Effector CD4-positive, alpha-beta T cell (primary cell): ENCODE measurements at regions not wholly inside any gene's neighbourhood (a gene's known extent, or its start where the extent isn't known, plus 50 kb on each side); places are given as distances from the start of the nearest gene placed in this dataset.

Experiments used
- DNase-seq: peaks from one replicate; pipeline ENCODE4 v3.0.0-alpha.2; 2020

DNA sequence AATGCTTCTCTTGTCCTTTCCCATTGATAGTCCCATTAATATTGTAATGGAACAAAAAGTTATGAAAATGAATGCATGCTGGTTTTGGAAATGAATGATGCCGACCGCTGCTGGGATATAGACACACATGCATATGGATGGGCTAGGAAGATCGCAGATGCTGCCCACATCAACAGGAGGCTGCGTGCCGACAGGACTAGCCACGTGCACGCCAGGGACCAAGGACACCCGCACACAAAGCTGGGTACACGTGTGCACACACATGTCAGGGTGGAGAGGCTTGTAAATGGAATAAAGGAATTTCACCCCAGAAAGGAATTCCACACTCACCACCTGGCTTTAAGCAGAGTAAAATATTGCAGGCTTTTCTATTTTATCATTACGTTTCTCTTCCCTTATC, 153.8 kb upstream of the VASH1 start:
- DNase-seq, result no peak

DNA sequence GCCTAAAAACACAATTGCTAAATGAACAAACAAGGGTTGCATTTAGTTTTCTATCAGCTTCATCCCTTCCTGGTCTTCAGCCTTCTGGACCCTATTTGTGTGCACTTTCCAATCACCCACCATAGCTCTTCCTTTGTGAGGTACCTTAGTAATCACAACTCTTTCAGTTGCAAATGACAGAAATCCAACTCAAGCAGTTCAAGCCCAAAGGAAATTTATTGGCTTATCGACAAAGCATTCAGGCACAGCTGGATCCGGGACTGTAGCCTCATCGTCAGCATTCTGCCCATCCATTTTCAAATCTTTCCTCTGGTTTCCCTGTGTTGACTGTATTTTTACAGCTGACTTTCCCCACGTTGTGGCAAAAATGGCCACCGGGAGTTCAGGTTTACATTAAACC, 148.6 kb upstream of the VASH1 start:
- no peak for DNase-seq

DNA sequence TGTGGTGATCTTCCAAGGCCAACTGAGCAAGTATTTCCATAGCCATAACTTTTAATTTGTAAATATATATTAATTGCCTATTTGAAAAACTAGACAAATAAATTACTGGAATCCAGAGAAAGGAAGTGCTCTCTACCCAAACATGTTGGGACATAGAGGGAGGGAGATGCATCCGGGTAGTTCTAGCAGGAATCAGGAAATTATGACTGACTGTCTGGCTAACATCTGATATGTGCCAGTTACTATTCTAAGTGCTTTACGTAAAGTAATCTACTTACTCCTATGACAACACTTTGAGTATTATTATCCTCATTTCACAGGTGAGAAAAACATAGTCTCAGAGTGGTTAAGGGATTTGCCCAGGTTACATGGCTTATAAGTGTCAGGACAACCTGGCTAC, 147.7 kb upstream of the VASH1 start:
- no peak for DNase-seq

DNA sequence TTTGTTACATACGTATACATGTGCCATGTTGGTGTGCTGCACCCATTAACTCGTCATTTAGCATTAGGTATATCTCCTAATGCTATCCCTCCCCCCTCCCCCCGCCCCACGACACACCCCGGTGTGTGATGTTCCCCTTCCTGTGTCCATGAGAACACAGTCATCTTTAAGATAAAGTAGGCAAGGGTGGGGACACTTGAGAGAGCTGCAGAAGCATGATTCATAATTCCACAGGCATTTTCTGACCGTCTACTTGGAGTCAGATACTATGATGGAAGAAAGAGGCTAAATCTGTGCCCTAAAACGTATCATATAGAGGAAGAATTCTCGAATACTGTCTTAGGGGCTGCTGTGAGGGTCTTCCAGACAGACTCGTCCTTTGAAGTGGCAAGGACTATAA, 145.9 kb upstream of the VASH1 start:
- no peak for DNase-seq

DNA sequence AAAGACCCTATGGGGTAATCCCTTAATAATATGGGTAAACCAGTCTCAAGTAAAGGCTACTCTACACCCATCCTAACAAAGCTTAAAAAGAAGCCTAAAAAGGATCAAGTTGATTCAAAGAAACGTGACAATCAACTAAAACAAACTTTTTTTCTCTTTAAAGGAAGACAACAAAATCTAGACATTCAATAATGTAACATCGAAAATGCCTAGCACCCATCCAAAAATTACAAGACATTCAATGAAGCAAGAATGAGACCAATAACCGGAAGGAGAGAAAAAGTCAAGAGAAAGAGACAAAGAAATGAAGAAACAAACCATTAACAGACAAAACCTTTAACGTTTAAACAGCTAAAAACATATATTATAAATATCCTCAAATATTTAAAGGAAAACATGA, 143.8 kb upstream of the VASH1 start:
- no peak for DNase-seq

DNA sequence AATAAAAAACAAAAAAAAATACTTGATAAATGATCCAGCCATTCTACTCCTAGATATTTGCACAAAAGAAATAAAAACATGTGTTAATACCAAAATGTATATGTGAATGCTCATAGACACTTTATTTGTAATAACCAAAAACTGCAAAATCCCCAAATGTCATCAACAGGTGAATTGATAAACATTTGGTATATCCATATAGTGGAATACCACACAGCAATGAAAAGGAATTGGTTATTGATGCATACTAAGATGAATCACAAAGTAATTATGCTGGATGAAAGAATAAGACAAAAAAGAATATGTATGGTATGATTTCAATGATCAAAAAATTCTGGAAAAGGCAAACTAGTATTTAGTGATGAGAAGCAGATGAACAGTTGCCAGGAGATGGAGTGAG, 124.7 kb upstream of the VASH1 start:
- DNase-seq, result no peak

DNA sequence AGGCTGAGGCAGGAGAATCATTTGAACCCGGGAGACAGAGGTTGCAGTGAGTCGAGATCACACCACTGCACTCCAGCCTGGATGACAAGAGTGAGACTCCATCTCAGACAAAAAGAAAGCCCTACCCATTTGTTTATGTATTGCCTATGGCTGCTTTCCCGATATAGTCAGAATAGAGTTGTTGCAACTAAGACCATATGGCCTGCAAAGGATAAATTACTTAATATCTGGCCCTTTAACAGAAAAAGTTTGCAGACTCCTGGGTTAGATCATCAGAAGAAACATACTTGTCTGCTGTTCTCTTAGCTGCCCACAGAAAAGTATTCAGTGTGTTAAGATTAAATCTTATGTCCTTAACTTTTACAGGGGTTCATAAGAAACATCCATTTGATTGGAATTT, 122.4 kb upstream of the VASH1 start:
- DNase-seq, result no peak

DNA sequence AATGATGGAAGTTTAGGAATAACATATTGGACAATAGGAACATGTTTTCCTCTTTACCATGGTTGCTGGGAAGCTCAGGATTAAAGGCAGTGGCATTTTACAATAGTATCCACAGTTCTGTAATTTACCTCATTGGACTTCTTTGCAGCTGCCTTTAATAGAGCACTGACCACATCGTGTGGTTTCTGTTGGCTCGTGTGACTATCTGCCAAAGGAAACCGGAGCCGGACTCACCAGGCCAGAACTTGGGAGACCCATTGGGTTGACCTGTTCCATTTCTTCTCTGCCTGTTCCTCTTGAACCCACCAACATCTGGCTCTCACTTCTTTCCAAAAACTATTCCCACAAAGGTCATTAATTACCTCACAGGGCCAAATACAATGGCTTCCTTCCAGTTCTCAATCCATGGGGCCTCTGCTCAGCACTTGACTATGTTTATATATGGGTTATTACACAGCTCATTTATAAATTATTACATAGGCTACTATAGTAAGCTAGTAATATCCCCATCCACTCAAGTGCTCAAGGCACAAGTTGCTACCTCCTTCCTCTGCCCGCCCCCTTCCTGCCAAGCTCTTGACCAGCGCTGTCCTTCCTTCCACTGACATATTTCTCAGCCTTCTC, 121.5 kb upstream of the VASH1 start:
- no peak for DNase-seq

DNA sequence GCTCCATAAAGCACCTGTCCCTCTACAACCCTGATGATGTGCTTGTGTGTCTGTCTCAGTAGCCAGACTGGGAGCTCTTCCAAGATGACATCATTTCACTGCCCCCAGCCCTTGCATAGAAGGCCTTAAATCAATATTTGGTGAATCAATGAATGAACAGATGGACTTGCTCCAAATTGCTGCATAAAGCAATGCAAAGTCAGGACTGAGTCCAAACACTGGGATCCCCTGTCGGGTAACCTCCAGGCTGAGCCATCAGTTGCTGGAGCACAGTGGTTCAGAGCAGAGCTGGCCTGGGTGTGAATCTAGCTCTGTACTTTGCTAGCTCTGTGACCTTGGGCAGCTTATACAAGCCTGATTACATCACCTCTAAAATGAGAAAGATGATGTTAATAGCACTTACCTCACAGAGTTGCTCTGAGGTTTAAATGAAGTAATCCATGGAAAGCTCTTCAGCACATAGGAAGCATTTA, 120.3 kb upstream of the VASH1 start:
- DNase-seq, result no peak

DNA sequence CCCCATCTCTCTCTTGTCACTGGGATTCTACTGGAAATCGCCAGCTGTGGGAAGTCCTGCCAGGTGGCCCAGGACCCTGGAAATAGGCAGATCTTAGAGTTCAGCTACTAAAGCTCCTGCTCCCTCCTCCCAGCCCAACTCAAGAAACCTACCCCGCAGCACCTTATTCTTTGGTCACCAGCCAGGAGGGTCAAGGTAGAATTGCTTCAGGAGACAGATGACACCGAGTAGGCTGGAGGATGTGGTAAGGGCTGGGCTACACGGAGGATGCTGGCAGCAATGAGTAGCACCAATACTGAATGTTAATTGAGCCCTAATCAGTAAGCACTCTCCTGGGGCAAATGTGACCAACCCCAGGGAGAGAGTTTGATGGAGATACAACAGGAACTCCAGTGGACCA, 119.7 kb upstream of the VASH1 start:
- DNase-seq, result no peak

DNA sequence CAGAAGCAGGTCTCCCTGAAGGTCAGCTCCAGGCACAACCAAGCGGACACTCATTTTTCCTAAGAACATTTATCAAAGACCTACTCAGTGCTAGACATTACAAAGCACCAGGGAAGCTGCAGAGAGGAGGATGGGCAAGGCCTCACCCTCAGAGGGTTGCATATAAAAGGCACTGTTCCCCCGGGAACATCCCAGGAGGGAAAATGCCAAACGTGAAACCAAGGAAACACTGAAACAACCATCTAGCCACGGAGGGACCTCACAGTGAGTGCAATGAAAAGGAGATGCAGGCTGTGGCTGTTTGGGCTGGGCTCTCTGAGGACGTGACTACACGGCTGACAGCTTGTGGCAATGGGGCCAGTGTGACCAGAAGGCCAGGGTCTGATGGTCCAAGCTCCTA, 117.4 kb upstream of the VASH1 start:
- no peak for DNase-seq

DNA sequence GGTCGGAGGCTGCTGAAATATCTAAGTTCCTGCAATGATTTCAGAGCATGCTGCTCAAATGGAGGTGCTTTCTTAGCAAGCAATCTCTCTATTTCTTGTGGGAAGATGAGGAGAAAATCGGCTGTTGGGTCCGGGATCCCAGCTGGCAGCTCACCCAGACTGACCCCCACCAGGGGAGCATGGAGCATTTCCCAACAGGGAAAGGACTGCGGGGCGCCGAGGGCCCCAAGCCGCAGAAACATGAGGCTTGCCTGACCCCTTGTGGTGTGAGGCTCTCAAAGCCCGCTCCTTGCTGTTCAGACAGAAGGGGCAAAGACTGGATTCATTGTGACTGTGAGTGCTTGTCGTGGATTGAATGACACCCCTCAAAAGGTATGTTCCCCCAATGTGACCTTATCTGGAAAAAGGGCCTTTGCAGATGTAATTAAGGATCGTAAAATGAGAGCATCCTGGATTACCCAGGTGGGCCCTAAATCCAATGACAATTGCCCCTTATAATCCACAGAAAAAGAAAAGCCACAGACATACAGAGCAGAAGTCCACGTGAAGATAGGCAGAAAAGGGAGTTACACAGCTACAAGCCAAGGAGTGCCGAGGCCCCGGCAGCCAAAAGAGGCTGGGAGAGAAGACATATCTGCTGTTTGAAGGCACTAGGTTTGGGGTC, 116.3 kb upstream of the VASH1 start:
- DNase-seq, result no peak

DNA sequence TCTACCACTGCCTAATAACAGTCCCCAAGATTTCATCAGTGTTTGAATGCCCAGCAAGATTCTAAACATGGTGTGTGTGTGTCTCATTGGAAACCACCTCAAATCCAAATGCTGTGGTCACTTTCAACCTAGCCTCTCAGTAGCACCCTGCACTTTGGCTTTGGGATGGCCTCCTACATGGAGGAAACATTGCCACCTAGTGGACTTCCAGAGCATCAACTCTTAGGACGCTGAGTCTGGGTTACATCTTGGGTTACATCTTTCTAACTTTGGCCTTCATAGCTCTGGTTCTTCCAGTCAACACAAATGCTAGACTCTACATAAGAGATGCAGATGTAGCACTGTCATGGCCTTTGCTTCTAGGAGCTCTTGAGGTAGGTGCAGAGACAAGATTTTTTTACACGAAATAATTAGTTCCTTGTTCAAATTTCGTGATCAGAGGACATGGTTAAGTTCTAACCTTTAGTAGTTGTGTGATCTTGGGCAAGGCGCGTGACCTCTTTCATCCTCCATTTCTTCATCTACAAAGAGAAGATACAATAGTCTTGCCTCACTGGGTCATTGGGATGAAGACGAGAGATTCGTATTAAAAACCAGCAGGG, 113.5 kb upstream of the VASH1 start:
- DNase-seq, result no peak

DNA sequence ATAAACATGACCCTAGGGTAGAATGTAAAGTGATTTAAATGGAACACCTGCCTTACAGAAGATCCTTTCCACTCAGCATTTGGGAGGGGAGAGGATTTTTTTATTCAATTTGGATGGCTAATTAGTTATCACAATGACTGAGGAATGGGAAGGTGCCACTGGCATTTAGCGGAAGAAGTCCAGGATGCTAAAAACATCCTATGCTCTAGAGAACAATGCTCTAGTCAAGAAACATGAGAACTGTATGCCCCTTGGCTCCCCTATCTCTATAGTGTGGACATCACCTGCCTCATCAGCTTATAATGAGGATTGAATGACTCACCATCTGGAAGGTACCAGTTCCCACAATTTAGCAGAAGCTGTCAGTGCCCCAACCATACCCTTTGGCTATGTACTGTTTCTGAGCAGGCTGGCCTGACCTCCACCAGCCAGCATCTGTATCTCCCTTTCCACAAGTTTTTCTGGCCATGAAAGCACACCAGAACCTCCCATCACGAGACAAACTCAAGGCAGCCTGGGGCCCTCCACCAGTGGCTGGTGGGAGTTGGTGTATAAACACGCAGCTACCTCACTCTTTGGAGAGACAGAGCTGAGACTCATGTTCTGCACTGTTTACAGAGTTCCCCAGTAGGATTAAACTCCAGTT, 109.7 kb upstream of the VASH1 start:
- DNase-seq, result no peak

DNA sequence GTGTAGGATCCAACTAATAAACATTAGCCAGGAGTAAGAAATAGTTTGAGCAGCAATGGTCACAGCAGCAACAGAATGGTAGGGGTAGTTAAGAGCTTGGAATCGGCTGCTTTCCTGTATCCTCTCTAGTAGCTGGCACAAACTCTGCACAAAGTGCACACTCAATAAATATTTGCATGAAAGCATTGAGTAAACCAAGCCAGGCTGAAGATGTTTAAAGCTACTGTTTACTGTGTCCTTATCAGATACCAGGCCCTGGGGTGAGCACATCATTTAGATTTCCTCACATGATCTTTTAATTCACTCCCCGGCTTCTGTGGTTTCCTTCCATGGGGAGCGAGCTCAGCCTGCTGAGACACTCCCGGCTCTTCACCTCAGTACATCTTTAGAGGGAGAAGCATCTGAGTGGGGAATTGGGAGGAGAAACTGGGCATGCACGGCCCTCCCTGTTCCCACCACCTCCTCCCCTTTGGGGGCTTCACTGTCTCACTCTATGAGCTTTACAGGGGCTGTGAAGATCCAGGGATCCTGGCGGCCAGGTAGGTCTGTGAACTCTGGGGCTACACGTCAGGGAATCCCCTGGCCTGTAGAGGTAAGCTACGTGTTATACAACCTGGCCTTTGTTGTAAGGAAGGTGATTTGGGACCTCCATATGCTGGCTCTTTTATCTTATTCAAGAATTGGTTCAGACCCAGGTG, 107.2 kb upstream of the VASH1 start:
- no peak for DNase-seq

DNA sequence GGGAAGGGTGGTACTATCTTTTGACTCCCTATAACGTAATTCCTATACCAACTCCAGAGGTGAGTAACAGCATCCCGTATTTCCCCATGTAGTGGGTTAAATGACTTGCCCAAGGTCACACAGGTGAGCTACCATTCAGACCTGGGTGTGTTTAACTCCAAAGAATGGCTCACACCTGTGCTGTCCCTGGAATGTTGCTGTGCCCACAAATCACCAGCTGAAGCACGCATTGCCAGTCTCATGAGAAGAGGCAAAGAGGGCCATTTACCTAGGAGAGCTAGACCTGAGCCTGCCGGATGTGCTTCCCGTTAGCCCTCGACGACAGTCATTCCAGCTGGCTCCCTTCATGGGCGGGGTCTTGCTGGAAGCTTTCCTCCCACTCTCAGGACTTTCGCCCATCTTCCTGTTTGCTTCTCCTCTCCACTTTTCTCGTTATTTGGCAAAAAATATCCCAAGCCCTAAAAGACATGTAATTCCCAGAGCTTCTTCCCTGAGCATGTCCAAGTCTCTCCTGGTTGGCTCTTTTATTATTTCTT, 106.6 kb upstream of the VASH1 start:
- no peak for DNase-seq

DNA sequence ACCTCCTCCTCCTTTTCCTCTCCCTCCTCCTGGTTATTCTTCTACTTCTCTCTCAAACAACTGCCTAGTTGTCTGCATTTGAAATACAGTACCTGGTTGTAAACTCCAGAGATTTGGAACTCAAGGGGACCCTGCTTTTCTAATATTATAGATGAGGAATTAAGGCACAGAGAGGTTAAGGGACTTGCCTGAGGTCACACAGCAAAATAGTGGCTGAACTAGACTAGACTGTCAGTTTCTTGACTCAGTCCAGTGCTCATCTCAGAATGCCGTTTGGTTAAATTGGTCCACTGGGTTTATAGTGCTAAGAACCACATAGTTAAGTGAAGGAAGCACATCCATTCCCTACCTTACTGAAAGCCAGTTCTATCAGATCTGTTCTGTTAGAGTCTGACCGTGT, 105.9 kb upstream of the VASH1 start:
- DNase-seq, result no peak

DNA sequence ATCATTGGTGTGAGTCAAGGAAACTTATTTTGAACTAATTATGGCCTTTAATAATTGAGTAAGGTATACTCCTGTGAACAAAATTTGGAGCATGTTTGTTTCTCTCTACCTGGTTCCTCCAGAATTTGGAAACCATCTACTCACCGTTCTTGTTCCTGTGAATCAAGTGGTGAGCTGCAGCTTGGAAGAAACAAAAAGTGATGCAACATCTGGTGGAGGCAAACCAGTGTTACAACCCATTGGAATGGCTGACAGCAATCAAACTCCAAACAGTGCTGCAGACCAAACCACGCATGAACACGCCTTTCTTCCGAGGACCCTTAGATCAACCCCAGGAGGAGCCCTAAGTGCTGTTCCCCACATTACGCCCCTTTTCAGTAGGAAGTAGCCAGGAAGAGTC, 104.7 kb upstream of the VASH1 start:
- DNase-seq, result no peak

DNA sequence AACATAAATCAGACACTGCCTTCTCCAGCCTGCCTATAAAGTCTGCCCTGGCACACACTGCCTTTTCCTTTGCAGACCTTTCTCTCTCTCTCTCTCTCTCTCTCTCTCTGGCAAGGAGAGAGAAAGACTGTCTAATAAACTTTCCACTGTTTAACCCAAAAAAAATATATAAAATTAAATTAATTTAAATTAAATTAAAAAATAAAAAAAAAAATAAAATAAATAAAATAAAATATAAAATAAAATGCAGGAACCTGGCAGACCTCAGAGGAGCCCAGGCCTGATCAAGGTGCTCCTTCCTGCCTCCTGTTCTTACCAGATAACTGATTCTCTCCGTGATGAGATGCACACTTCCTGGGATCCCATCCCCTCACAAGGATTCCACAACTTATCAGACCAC, 103.9 kb upstream of the VASH1 start:
- DNase-seq, result no peak

DNA sequence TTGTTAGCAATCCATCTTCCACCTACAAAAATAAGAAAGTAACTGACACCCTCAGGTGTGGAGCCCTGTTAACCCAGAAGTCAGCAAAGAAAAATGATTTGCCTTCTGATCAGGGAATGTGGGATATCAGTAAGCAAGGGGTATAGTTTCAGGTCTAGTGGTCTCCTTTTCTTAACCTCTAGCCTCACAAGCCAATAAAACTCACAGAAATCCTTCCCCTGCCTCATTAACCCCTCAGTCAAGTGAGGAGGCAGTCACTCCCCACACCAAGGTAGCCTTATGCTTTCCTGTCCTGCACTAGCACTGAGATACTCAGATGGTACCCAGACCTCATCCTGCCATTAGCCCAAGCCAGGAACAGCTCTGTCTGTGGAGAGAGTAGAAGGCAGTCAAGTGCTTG, 103.4 kb upstream of the VASH1 start:
- DNase-seq, result no peak

DNA sequence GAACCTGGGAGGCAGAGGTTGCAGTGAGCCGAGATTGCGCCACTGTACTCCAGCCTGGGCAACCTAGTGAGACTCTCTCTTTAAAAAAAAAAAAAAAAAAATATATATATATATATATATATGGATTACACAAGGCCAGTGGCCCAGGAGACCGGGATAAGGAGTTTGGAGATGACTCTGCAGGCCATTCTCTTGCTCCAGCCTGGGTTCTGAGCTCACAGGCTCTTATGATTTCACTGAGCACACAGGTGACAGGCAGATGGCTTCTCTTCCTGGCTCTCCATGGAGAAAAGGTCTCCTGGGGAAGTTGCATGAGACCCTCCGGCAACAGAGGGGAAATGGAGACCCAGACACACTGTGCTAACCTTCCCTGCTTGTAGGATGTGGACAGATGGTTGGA, 98.7 kb upstream of the VASH1 start:
- DNase-seq, result no peak

DNA sequence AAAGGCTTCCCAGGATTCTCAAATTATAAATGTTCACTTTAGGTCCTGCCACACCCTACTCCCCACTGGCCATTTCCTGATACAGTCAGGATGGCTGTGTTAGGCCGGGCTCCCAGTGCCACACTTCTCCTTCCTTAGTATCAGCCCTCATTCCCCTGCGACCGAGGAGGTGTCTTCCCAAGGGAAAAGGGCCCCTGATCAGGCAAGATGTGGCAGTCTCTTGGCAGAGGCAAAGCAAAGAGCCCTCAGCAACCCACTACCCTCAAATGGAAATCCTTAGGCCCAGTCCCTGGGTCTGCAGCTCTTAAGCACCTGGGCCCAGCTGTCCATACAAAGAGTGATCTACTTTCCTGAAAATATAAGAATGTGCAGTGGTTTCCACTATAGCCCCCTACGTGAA, 96.5 kb upstream of the VASH1 start:
- no peak for DNase-seq

DNA sequence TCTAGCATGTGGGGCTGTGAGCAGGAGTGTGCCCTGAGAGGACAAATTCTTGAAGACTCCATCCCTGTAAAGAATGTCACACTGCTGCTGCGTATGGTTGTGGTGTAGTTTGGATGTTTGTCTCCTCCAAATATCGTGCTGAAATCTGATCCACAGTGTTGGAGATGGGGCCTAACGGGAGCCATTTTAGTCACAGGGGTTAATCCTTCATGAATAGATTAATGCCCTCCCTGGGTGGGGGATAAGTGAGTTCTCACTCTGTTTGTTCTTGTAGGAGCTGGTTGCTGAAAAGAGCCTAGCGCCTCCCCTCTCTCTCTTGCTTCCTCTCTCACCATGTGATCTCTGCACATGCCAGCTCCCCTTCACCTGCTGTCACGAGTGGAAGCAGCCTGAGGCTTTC, 94.5 kb upstream of the VASH1 start:
- DNase-seq, result no peak
